ENCODE measurements at regions not wholly inside any gene's neighbourhood (a gene's known extent, or its start where the extent isn't known, plus 50 kb on each side); places are given as distances from the start of the nearest gene placed in this dataset.

DNA sequence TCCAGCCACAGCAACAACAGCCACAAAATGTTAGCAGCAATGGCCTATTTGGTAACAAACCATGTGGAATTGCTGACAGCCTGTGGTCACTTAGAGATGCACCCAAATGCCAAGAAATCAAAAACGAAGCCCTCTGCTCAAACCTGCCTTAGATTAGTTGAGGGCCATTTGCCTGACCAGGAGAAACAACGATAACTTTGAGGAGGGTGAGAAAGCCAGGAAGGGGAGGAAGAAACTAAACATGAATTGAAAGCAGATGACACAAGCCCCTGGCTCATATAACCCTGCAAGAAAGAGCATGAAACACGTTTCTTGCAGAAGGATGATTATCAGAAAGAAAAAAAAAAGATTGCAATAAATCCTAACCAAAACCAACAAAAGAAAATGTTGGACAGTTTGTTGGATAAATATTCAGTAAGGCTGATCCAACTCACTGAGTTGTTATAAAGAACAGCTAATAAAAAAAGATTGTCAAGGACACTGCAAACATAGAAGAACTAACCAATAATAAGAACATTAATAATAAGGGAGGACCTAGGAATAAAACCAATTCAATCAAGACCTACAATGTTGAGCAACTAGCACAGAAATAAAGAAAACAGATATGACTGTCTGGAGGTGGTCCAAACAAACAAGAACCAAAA lies 140.5 kb upstream of the SLC30A5 start:
- TF ChIP-seq CTCF (IDR thresholded peaks at IDR 0.05; ENCODE audit: insufficient read depth, low read length) = no peak
- no peak overlapping the region for H3K4me3 ChIP-seq (ENCODE audit: low read depth, low read length)
- DNase-seq (ENCODE audit: low read depth) = peak; percentile 21

GRCh38 chr5:68953875-68954617 lies 139.8 kb upstream of the SLC30A5 start:
- peak; percentile 30 for DNase-seq (ENCODE audit: low read depth)
- no peak overlapping the region for H3K4me3 ChIP-seq (ENCODE audit: low read depth, low read length)
- no peak for TF ChIP-seq CTCF (IDR thresholded peaks at IDR 0.05; ENCODE audit: insufficient read depth, low read length)

DNA sequence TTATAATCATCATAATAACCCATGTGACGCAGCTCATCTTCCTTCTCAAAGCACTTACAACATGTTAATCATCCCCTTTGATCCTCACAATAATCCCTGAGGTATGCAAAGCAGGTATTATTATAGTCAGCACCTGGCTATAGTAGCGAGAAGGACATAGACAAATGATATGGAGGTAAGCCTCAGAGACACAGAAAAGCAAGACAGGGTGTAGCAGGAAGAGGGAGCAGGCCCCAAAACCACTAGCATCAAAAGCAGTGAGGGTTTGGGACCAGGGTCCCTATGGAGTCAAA lies 139.2 kb upstream of the SLC30A5 start:
- no peak for DNase-seq (ENCODE audit: low read depth)
- TF ChIP-seq CTCF (IDR thresholded peaks at IDR 0.05; ENCODE audit: insufficient read depth, low read length) = no peak
- no peak overlapping the region for H3K4me3 ChIP-seq (ENCODE audit: low read depth, low read length)

- TF ChIP-seq CTCF (IDR thresholded peaks at IDR 0.05; ENCODE audit: insufficient read depth, low read length) = no peak
- DNase-seq (ENCODE audit: low read depth) = no peak
- H3K4me3 ChIP-seq (ENCODE audit: low read depth, low read length) = no peak overlapping the region
These were observed 136.2 kb upstream of the SLC30A5 start for GRCh38 chr5:68957591-68957990.

DNA sequence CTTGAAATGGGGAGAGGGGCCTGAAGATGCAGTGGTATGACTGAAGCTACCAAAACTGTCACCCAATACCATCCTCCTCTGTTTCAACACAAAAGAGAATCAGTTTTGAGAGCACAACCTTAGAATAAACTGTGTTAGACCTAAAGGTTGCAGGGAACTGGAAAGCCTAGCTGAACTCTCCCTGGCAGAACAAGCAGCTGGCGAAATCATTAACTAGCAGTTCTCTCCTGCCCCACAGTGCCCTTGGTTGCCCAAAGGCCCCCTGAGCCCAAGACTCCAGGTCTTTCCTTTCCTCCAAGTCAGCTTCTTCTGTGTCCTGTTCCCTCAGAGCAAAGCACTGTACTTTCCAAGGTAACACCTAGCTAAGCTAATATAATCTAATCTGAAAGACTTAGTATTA lies 135.4 kb upstream of the SLC30A5 start:
- H3K4me3 ChIP-seq (ENCODE audit: low read depth, low read length) = no peak overlapping the region
- DNase-seq (ENCODE audit: low read depth) = no peak
- TF ChIP-seq CTCF (IDR thresholded peaks at IDR 0.05; ENCODE audit: insufficient read depth, low read length) = no peak

- H3K4me3 ChIP-seq (ENCODE audit: low read depth, low read length) = no peak overlapping the region
- DNase-seq (ENCODE audit: low read depth) = no peak
- no peak for TF ChIP-seq CTCF (IDR thresholded peaks at IDR 0.05; ENCODE audit: insufficient read depth, low read length)
These were observed 133.4 kb upstream of the SLC30A5 start for GRCh38 chr5:68960456-68960855.

Measured in fibroblast of the aortic adventitia (primary cell).